GM13977 (cell line): ENCODE measurements at regions not wholly inside any gene's neighbourhood (a gene's known extent, or its start where the extent isn't known, plus 50 kb on each side); places are given as distances from the start of the nearest gene placed in this dataset.

Experiments used
- DNase-seq: peaks from one replicate; pipeline ENCODE4 v3.0.0; 2012; ENCODE audit warnings: low spot score
- CTCF ChIP-seq: IDR thresholded peaks from 2 replicates; pipeline ENCODE4 v1.5.1; 2012; ENCODE audit warnings: mild to moderate bottlenecking, control low read depth; ENCODE audit not compliant: insufficient read depth; ENCODE audit errors: extremely low read depth, missing control alignments
- in situ Hi-C: fragments of 300-500 bp; cut with MboI; formaldehyde crosslinking; loops from one replicate; pipeline ENCODE4 v1.12.0; 2022; ENCODE audit warnings: low sequenced_read_pairs, low pct_unique_long_range_greater_than_20kb, mixed read lengths, inconsistent platforms; ENCODE audit not compliant: unreplicated experiment

GRCh38 chr20:57882451-57883161 is 172.8 kb upstream of the PMEPA1 start:
- DNase-seq: no peak
- in situ Hi-C loops: no loop called here
- TF ChIP-seq CTCF: no peak

- no peak for DNase-seq
- in situ Hi-C loops: no loop called here
- TF ChIP-seq CTCF: no peak
These were observed 171.9 kb upstream of the PMEPA1 start for GRCh38 chr20:57881466-57882385.

GRCh38 chr20:57880571-57880892 is 170.7 kb upstream of the PMEPA1 start:
- DNase-seq: no peak
- no peak for TF ChIP-seq CTCF
- in situ Hi-C loops: no loop called here

GRCh38 chr20:57879779-57880570 is 170.2 kb upstream of the PMEPA1 start:
- no peak for DNase-seq
- in situ Hi-C loops: no loop called here
- TF ChIP-seq CTCF: no peak

GRCh38 chr20:57879437-57879778 is 169.6 kb upstream of the PMEPA1 start:
- TF ChIP-seq CTCF: no peak
- in situ Hi-C loops: no loop called here
- DNase-seq: no peak

GRCh38 chr20:57878786-57879424 is 169.1 kb upstream of the PMEPA1 start:
- in situ Hi-C loops: no loop called here
- no peak for TF ChIP-seq CTCF
- DNase-seq: no peak
